RPMI8226 (cell line): ENCODE measurements at regions not wholly inside any gene's neighbourhood (a gene's known extent, or its start where the extent isn't known, plus 50 kb on each side); places are given as distances from the start of the nearest gene placed in this dataset.
"Not testable (repeated sequence)": the region's sequence is repeated elsewhere in the genome, so short reads cannot be mapped to it uniquely, and the experiment has no call there.

Source experiments
- DNase-seq: peaks from one replicate; pipeline ENCODE4 v3.0.0-alpha.2; 2015

DNA sequence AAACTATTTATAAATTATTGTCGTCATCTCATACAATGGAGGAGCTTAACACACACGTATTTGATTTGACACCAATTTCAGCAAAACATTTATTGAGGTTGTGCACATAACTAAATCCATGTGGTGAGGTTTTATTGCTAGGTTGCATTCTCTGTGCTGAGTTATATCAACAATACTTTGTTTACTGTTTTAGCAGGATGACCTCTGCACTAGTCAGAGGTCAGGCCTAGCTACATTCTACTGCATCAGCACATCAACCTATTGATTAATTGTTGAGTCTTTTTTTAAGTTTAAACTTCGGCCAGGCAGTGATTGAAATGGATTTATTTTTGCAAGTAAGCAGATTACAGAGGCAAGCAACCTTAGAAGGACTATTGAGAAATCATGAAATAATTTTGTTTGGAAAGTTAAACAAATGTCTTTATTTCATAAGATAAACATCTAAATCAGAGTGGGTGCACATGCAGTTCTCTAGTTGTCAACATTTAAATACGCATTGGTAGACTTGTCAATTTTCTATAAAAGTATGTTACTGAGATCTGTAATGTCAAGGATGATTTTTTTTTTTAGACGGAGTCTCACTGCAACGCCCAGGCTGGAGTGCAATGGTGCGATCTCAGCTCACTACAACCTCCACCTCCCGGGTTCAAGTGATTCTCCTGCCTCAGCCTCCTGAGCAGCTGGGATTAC lies 75.2 kb upstream of the CD28 start:
- no peak for DNase-seq

DNA sequence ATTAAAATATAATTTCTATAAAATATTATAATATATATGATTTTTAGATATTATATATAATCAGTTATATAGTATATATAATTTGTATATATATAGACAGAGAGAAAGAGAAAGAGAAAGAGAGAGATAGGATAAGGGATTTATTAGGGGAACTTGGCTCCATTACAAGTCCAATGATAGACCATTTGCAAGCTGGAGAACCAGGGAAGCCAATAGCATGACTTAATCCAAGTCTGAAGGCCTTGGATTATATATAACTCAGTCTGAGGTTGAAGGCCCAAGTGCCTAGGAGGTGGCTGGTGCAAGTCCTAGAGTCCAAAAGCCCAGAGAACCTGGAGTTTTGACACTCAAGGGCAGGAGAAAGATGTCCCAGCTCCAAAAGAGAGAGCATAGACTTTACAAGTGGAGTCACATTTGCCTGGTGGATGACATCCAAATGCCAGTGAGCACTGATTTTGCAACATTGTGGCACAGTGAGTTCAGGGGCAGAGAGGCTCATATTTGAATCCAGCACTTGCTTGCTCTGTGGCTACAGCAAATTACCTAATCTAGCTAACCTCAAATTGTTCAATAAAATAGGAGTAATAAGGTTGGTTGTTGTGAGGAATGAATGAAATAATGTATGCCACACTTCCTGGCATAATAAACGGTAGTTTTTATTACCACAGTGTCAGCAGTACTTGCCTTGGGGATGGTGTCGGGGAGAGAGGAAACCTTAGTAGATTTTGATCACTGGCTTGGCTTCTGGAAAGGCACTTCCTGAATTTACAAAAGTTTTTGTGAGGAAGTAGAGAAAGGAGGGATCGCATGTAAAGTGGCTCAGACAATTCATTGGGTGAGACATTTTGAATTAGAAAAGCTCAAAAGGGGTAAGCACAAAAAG lies 69.6 kb upstream of the CD28 start:
- DNase-seq = no peak

DNA sequence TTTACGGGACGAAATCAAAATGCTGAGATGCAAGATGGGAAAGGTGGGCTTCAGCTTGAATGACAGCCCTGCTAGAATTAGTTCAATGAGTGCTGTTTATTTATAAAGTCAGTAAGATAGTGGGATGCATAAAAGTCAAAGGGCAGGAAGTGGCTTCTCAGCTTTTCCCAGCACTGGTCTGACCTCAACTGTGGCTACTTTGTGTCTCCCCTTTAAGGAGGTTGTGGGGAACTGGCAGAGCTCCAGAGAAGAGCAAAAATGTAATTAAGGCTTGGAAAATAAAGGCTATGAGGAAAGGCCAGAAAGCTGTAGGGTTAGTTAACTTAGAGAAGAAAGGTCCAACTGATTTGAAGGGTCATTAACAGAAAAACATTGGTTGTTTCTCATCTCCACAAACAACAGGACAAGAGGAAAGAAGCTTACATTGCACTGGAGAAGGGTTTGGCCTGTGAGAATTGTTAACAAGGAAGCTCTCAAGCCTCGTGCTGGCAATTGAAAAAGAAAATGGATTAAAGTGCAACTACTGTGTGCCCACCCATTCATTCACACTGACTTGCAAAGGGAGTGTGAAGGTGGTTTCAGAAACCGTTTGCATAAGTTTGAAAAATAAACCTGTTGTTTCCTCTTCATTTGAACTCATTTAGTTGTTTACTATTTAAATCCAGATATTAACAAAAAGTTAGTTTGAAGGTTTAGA lies 68.8 kb upstream of the CD28 start:
- no peak for DNase-seq

DNA sequence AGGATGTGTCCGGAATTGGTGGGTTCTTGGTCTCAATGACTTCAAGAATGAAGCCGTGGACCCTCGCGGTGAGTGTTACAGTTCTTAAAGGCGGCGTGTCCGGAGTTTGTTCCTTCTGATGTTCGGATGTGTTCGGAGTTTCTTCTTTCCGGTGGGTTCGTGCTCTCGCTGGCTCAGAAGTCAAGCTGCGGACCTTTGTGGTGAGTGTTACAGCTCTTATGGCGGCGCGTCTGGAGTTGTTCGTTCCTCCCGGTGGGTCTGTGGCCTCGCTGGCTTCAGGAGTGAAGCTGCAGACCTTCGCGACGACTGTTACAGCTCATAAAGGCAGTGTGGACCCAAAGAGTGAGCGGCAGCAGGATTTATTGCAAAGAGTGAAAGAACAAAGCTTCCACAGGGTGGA lies 64.6 kb upstream of the CD28 start:
- DNase-seq = not testable (repeated sequence)

DNA sequence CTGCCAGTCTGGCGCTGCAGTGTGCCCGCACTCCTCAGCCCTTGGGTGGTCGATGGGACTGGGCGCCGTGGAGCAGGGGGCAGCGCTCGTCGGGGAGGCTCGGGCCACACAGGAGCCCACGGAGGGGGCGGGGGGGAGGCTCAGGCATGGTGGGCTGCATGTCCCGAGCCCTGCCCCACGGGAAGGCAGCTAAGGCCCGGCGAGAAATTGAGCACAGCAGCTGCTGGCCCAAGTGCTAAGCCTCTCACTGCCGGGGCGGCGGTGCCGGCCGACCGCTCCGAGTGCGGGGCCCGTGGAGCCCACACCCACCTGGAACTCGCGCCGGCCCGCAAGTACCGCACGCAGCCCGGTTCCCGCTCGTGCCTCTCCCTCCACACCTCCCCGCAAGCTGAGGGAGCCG lies 63.6 kb upstream of the CD28 start:
- not testable (repeated sequence) for DNase-seq

DNA sequence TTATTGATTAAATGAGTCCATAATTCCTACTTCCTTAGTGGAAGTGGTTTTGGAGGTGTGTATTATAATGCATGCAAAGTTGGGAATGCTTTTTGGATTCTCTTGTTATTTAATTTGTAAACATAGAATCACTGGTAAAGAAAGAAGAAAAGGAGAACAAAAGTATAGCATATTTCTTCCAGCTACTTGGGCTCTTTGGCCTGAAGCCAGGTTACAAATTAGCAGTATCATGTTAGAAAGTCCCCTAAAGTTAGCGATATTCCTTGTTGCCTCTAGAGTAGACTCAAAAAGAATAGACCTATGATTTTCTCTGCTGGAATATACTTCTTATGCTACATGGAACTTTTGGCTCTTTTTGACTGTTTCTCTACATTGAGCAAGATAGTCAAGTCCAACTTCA lies 60.6 kb upstream of the CD28 start:
- no peak for DNase-seq

DNA sequence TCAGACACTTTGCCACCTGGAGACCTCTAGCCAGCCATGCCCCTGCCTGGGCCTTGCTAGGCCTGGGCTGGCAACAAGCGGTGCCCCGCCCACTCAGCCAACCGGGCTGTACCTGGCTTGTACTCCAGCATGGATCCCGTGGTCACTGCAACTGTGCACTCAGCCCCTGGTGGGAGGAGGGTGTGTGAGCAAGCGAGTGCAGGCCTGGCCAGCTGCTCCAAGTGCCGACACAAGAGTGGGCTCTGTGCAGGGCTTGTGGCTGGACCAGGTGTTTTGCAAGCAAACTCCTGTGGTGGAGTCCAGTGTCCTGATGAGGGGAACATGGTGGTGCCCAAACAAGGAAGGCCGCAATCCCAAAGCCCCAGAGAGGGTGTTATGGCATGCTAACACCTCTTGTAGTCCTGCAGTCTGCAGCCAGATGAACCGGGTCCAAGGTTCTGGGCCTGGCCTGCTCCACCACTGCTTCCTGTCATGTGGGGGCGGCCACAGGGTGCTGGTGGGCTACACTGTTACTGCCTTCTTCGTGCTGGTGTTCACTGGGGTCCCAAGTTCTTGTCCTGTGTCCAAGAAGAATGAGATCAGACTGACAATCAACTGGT lies 60.1 kb upstream of the CD28 start:
- no peak for DNase-seq

DNA sequence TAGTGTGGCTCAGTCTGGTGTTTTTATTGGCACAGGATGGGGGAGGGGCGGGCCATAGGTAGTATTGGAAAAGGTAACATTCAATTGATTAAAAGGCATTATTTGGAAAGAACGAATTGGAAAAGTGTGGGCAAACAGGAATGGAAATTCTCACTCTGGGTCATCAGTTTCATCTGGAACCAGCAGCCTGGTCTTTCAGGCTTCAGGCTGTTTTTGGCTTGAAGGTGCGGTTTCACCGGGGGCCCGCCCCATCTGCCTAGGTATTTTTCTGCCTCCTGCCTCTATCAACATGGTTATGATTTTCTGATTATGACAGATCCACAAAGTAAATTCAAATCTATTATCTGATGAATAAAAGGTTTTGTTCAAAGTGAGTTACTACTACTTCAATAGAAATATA lies 59.5 kb upstream of the CD28 start:
- no peak for DNase-seq

DNA sequence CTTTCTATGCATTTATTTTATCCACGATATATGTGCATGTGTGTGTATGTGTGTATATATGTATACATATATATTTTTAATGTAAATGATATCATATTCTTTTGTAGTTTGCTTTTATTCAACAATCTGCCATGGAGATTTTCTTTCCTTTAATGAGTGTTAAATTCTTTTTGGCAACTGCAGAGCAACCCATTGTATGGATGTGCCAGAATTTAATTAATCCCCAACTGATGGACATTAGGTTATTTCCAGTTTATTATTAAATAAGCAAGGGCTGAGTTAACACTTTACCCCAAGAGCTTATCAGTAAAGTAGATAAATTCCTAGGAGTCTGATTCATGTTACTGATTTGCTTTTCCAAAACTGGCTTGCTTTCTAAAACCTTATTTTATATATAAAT lies 58.9 kb upstream of the CD28 start:
- DNase-seq = no peak

DNA sequence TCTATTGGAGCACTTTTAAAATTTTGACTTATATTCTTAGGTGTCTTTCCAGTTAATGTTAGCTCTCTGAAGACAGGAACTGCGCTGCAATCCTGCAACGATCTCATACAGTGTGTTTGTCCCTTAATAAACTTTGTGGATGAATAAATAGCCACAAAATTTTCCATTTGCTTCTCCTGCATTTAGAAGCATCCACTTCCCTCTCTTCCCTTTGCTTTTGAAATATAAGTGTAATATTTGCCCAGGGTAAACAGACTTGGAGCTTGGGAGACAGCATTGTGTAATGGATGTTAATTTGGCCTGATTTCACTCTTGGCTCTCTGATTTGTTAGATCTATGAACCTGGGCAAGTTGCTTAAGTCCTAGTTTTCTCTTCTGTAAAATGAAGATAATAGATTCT lies 58.2 kb upstream of the CD28 start:
- DNase-seq = no peak

DNA sequence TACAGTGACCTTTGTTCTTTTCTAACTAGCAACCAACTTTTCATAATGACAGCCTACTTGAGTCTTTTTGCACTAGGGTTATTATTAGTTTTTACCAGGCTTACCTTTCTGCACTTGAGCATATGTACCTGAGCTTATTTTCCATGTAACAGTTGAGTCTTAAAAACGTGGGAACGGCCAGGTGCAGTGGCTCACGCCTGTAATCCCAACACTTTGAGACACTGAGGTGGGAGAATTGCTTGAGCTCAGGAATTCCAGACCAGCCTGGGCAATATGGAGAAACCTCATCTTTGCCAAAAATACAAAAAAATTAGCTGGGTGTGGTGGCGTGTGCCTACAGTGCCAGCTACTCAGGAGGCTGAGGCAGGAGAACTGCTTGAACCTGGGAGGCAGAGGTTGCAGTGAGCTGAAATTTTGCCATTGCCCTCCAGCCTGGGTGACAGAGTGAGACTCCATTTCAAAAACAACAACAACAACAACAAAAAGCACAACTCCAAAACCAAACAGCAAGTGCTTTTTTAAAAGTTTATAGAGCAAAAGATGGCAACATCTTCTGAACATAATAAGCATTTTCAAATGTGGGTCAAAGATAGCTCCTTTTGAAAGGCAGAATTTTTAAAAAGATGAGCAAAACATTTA lies 57.1 kb upstream of the CD28 start:
- no peak for DNase-seq

DNA sequence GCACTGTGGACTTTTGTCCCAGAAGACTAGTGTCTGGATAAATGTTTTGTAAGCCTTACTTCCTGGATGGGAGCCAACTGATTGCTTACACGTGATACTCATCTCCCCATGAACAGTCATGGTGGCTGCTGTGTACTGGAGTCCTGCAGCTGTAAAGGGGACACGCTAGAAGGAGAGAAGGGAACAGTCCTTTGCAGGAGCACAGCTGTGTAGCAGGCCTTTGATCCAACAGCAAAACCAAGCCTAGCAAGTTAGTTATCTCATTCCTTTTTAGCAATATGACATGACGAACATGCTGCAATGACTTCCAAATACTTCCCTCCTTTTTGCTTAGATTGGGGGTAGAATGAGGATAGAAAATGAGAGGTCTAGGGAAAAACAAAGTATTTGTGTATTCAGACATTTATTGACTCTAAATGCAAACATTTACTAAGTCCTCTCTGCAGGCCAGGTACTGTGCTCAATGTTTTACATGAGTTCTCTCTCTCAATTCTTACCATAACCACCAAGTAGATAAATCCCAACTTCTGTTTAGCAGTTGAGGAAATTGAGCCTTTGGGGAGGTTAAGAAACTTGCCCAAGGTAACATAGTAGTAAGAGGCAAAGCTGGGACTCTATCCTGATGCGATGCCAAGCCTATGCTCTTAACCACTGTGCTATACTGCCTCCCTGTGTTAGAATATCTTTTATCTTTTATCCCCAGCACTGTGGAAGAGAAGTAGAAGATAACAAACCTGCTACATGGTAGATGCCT lies 55.4 kb upstream of the CD28 start:
- DNase-seq = peak; percentile 69

DNA sequence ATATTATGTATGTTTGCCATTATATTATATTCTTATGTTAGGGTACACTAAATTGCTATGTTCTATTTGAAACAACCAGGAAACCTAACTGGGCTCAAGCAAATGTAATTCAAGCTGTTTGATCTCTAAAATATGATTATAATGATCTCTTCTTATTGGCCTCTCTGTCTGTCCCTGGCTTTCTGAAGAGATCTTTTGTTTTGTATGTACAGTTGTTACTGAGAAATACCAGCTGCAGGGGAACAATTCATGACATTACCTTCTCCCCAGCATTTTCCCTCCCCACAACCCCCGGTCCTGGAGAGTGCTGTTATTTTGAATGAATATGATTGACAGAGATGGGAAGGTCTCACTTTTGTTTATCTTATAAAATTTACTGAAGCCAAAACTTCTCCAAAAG lies 54.8 kb upstream of the CD28 start:
- no peak for DNase-seq

DNA sequence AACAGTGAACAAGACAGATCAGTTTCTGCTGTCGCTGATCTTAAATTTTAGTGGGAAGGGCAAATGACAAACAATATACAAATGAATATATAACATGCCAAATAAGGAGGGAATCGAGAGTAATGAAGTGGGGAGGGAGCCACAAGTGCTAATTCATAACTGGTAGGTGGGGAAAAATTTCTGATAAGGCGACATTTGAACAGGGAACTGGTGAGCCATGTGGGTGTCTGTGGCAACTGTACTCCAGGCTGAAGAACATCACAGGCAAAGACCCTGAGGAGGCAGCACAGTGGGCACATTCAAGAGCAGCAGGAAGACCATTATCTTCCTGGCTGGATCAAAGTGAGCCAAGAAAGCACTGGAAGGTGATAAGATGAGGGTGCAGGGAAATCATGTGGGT lies 51.6 kb upstream of the CD28 start:
- no peak for DNase-seq

DNA sequence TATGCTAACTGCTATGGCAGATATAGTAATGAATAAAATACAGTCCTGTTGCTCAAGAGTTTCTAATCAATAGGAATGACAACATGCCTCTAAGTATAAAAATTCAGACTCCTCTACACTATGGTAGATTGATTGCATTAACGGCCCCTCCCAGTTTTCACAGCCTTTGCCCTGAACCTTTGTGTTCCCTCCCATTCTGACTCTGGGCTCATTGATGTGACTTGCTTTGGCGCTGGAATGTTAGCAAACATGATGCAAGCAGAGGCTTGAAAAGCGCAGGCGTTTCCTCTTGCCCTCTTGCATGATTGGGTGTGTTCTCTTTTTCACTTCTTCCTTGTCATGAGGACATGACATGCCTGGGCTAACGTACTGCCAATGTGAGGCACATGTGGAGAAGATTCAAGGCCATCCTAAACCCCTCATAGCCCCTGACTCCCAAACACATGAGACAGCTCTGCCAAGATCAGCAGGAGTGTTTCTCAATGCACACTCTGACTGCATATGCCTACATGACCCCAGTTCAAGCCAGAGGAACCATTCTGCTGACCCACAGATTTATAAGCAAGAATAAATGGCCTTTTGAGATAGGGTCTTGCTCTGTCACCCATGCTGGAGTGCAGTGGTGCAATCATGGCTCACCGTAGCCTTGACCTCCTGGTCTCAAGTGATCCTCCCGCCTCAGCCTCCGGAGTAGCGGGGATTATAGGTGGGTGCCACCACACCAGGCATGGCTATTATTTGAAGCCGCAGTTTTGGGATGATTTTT lies 49.7 kb upstream of the CD28 start:
- DNase-seq = no peak
